ENCODE measurements at regions not wholly inside any gene's neighbourhood (a gene's known extent, or its start where the extent isn't known, plus 50 kb on each side); places are given as distances from the start of the nearest gene placed in this dataset.

DNA sequence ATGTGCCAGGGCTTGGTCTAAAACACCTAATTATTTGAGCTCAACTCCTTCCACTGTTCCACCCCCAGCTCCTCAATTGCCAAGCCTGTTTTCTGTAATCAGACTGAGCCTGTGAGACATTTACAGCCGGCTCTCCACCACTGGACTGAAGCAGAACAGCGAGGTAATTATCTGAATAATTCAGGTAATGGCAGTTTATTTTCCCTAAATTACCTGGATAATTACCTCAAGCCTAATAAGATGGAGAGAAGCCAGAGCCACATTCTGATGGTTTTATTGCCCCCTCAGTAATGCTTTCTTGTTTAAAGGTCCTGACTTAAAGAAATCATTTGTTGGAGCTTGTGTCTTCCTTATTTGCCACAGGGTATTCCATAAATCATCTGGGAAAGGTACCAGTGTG, 64.2 kb downstream of the FZD4 start:
- intact Hi-C loops (cut with DNase I), result no loop called here
- Histone ChIP-seq H3K27me3 (no peaks in the 10 kb centered on the region), H3K4me1 (ENCODE audit: insufficient read depth) (no peaks in the 10 kb centered on the region), H3K4me3 (no peak overlapping the region), H3K36me3 (no peaks in the 10 kb centered on the region), H3K27ac (no peak overlapping the region), H3K9me3 (peaks cover 0 to 3% of the 10 kb centered on the region in 2 donors)
- 61 to 88% (median 65%) methylated on average over 2 of the region's 2 CpGs for WGBS, 3 donors
- DNase-seq, result no peak
- TF ChIP-seq EP300 (IDR thresholded peaks at IDR 0.05) (no peak), CTCF (IDR thresholded peaks at IDR 0.05) (no peak), POLR2A (IDR thresholded peaks at IDR 0.05) (no peak)

DNA sequence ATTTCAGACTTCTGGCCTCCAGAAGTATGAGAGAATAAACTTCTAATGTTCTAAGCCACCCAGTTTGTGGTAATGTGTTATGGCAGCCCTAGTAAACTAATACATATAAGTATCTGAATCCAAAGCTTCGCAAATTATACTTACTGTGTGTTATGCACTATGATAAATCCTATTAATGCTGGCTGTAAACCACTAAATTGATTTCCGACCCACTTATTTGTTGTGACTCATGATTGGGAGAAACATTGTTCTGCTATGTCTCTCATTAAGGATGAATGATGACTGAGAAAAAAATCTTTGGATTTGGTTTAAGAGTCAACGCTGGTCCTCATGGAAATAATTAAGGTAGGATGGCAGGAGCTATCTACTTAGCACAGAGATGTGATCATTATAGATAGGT, 62.0 kb downstream of the FZD4 start:
- Histone ChIP-seq H3K4me3 (no peak overlapping the region), H3K27ac (no peak overlapping the region), H3K9me3 (no peaks in the 10 kb centered on the region), H3K36me3 (no peaks in the 10 kb centered on the region), H3K4me1 (ENCODE audit: insufficient read depth) (no peaks in the 10 kb centered on the region), H3K27me3 (no peaks in the 10 kb centered on the region)
- 73 to 93% (median 76%) methylated on average over 3 of the region's 3 CpGs for WGBS, 3 donors
- TF ChIP-seq POLR2A (IDR thresholded peaks at IDR 0.05) (no peak), CTCF (IDR thresholded peaks at IDR 0.05) (no peak), EP300 (IDR thresholded peaks at IDR 0.05) (no peak)
- no peak for DNase-seq
- intact Hi-C loops (cut with DNase I), result no loop called here
